NOMO-1 (cell line): ENCODE measurements at regions not wholly inside any gene's neighbourhood (a gene's known extent, or its start where the extent isn't known, plus 50 kb on each side); places are given as distances from the start of the nearest gene placed in this dataset.

Experiments
- DNase-seq, 2 experiments: peaks; one replicate each; lab custom pipeline; 2025; ENCODE audit not compliant: unreplicated experiment in 2 of 2; lab: John Stamatoyannopoulos, UW

DNA sequence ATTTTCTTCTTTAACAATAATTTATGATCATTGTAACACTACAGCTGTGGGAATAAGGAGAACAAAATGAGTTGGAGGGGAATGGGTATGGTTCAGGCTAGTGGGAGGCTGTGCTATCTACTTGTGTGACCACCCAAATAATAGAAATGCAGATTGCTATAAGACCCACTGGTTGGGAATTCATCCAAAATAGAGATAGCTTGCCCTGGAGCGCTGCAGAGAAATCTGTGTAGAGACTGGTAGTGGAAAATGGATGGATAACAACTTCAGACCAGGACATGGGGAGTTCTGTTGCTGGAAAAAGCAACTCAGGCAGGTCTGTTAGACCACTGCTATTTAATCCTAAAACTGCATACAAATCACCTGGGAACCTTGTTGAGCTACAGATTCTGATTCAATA lies 137.1 kb upstream of the MKLN1 start:
- DNase-seq: no peak

GRCh38 chr7:131194070-131194865 lies 133.4 kb upstream of the MKLN1 start:
- DNase-seq: no peak

- DNase-seq: no peak
Observed at GRCh38 chr7:131196803-131197202, 130.9 kb upstream of the MKLN1 start.

GRCh38 chr7:131197920-131198615 lies 129.6 kb upstream of the MKLN1 start:
- DNase-seq: no peak

GRCh38 chr7:131202451-131202850 lies 125.2 kb upstream of the MKLN1 start:
- no peak for DNase-seq

GRCh38 chr7:131203291-131203976 lies 124.2 kb upstream of the MKLN1 start:
- no peak for DNase-seq

DNA sequence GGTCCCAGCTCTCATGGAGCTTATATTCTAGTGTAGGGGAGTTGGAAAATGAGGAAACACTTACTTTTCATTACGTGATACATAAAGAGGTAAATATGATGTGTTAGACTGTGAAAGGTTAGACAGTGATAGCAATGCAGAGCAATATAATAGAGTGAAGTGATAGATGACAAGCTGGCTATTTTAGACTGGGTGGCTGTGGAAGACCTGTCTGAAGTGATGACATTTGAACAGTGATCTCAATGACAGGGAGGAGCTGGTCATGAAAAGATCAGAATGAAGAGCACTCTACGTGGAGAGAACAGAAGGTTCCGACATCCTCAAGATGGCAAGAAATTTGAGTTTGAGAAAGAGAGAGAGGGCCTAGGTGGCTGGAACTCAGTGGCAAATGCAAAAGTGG lies 118.9 kb upstream of the MKLN1 start:
- no peak for DNase-seq

GRCh38 chr7:131210618-131211017 lies 117.1 kb upstream of the MKLN1 start:
- DNase-seq: no peak

GRCh38 chr7:131211500-131211899 lies 116.2 kb upstream of the MKLN1 start:
- no peak for DNase-seq

GRCh38 chr7:131212114-131212513 lies 115.6 kb upstream of the MKLN1 start:
- no peak for DNase-seq

DNA sequence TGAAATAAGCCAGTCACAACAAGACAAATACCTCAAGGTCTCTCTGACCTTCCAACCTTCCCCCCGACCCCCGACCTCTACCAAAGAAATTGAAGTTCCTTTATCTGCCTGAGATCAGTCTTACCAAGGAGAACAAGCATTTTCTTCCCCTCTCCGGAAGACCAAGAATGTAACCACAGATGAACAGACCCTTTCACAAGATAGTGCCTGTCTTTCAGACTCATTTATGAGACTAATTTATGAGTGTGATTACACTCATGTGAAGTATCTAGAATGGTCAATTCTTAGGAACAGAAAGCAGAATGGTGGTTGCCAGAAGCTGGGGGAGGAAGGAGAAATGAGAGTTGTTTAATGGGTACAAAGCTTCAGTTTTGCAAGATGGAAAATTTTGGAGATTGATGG lies 108.9 kb upstream of the MKLN1 start:
- DNase-seq: peak; percentile 42 to 87

DNA sequence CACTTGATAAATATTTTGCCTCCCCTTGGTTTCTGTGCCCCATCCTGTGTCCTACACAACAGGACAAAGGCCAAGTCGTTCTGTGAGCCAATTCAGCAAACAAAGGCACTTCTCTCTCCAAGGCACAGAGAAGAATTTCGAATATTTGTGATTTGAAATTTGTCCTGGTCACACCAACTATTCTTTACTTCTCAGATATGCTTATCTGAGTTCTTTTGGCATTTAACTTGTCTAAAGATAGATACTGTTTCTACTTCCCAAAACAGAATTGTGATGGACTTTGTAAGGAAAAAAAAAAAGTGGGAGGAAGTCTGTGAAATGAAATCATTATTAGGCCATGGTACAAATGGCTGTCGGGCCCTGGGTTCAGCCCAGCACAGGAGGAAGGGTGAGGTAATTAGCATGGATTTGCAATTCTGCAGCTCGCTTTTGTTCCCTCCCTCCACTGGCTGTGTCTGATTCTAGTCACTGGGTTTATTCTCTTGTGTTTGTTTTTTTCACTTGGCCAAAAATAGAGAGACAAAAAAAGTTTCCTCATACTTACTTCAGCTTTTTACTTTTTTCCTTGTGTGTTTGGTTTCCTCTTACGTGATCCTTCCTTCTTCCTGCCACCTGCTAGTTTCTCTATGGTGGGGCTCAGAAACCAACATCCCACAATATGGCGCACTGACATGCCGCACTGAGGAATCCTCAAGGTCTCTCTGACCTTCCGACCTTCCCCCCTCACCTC lies 108.2 kb upstream of the MKLN1 start:
- DNase-seq: peak; percentile 37 to 64

DNA sequence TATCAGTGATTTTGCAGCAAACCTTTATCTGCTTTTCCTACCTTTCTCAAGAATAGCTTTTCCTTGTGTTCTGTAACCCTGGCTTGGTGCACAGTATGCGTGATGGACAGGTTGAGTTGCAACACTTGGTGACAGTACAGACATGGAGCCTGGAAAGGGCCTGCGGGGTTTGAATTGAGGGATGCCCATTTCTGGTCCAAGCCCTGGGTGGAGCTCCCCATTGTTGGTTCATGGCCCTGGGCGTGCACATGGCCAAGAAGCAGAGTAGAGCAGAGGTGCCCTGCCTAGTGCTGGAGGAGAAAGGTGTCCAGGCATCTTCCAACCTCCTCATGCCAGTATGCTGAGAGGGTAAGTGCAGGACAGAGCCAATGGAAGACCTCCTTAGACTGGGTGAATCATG lies 106.6 kb upstream of the MKLN1 start:
- DNase-seq: no peak

DNA sequence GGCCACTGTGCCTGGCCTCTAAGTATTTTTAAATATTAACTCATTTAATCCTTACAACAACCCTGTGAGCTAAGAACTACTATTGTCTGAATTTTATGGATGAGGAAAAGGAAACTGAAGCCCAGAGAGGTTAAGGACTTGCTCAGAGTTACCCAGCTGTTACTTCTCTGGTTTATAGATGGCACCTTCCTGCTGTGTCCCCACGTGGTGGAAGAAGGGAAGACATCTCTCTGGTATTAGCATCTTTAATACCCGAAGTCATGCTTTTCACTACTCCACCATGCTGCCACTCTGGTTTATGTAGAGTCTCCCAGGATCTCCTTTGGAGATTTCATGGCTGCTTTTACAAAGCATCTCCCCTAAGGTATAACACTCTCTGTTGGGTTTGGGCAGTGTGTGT lies 105.5 kb upstream of the MKLN1 start:
- no peak for DNase-seq

DNA sequence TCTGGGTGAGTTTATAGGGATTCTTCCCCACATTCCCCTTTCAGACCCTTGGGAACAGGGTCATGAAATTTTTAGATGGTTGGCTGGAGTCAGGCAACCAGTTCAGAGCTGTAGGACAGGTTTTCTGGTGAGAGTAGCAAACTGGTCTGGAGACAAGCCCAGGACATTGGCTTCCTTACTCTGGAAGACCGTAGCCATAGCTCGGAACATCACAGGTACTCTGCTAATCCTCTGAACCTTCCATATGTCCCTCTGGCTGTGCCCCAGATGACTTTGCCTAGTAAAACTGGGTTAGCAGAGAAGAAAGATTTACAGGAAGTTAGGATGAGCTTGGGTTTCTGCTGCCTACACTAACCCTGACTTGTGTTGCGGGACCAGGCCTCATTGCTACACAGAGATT lies 104.5 kb upstream of the MKLN1 start:
- DNase-seq: no peak

- DNase-seq: no peak
Observed at GRCh38 chr7:131224996-131225395, 102.7 kb upstream of the MKLN1 start.

DNA sequence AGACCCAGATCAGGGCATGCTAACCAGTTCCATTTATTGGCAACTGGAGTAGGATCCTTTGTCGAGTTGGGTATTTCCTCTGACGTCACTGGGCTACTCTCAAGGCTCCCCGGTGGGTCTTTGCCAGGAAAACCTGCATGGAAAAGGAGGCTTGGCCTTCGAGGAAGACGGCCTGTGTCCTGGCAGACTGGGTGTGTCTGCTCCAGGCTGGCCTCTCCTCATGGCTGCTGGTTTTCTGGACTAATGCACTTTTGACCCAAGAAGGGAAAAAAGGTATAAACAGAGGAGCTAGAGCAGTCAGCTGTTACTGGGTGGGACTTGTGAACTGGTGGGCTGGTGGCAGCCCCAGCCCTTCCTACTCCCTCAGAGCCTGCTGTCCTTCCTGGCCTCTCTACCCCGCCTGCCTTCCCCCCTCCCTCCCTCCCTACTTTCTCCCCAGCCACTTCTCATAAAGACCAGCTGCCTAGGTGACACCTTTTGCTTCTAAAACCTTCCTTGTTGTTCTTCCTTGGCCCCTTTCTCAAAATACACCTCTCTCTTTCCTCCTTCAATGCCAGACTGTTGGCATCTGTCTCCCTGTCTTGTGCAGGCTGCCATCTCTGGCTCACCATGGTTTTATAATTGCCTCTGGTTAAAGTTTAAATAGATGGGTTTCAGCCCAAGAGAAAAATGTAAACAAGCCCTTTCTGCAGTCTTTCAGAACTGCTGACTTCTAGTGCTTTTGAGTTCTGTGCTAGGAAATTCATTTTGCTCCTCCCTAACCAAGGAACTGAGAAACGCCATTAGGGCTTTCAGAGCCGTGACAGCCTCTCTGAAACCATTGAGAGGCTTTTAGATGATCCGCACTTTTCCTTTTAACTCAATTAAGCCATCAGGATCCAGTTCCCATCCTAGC lies 101.8 kb upstream of the MKLN1 start:
- no peak for DNase-seq

DNA sequence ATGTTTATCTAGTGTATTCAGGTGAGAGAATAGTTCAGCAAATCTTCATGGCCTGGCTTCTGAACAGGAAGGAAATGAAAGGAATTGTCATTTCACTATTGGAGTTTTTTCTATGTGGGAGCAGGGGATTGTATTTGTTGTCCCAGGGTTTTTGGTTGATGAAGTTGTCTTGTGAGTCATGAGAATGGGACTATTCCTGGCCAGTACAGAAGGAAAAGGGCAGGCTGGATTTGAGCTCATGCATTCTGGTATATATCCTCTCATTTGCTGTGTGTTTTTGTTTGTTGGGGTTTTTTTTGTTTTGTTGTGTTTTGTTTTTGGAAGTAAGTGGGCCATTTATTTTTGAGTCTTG lies 101.2 kb upstream of the MKLN1 start:
- no peak for DNase-seq

GRCh38 chr7:131231381-131232220 lies 96.1 kb upstream of the MKLN1 start:
- DNase-seq: peak; percentile 59 to 82
